ENCODE measurements at regions not wholly inside any gene's neighbourhood (a gene's known extent, or its start where the extent isn't known, plus 50 kb on each side); places are given as distances from the start of the nearest gene placed in this dataset.

DNA sequence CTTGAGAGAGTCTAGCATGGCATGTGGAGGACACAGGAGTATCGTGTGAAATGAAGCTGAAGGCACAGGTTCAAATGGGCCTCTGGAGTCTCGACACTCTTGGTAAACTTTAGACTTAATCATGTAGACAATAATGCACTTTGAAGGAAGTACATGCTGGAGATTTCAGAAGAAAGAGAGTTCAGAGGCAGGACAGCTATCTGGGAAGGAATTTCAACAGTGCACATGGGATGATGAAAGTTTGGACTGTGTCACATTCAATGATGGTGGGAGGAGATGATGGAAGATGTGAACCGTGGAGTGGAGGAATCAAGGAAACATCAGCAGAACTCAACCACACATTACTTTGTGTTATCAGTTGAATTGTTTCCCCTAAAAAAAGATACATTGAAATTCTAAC lies 88.6 kb upstream of the PAPPA start:
- DNase-seq: no peak

DNA sequence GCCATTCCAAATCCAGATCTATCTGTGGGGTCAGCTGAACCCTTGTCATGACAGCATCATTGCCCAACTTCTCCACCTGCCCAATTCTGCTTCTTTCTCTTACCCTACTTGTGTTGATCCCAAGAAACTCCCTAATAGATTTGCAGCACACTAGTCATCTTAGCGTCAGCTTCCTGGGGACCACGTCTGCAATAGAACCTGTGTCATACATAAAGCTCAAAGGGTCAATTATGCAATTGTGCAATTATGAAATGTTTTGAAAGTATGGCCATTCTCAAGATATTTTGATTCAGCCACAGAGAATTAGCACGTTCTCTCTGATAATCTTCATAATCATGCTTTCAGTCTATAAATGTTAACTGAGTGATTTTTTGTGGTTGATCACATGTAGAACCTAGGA lies 87.4 kb upstream of the PAPPA start:
- no peak for DNase-seq

DNA sequence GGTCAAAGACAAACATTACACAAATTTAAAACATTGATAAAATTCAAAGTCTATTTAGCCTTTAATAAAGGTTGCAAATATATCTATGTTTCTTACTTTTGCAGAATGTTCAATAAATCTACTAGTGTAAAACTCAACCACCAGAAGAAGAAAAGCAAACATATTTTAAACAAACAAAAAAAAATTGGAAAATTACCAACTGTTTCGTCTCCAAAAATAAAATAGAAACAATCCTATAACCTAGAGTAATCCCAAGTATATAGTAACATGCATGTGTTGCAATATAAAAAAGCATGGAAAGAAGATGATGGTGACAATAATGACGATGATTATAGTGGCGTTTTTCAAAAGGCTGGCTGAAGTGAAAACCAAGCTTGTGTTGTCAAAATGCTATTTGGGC lies 86.0 kb upstream of the PAPPA start:
- no peak for DNase-seq

DNA sequence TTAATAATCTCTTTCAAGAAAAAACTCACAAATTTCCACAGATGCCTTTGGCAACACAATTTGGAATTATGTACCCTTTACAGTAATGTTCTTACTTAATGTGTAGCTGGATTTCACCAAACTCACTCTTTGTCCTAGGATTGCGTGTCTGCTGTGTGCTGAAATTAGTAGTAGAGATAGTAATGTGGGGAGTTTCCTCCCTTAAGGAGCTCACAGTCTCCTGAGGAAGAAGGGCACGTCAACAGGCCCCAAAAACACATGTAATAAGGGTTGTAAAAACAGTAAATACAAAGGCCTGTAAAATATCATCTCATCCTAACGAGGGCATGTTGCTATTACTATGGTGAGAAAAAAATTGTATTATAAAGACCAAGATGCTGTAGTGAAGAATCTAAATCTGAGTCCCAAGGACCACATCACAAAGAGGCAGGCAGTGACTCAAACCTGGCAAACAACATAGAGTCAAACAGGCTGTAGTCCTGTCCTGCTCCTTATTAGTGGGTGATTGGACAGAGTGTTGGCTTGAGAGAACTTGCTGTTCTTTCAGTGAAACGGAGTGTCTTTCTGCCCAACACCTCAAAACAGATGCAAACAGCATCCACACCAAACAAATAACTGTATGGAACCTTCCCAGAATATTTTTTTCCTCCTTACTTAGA lies 83.2 kb upstream of the PAPPA start:
- DNase-seq: no peak

DNA sequence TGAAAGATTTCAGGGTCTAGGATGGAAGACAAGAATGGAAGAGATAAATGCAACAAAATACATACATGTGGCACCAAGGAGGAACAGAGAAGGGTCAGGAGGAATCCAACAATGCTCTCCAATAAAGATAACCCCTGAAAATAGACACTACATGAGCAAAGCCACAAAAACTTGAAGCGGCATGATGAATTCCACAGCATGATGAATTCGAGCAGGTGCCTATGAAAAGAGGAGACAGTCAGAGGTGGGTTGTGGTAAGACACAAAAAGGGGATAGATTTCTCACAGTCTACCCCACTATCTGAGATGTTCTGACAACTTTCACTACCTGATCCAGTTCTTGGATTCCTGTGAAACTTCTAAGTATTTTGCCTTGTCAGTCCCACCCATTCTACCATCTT lies 81.5 kb upstream of the PAPPA start:
- no peak for DNase-seq

DNA sequence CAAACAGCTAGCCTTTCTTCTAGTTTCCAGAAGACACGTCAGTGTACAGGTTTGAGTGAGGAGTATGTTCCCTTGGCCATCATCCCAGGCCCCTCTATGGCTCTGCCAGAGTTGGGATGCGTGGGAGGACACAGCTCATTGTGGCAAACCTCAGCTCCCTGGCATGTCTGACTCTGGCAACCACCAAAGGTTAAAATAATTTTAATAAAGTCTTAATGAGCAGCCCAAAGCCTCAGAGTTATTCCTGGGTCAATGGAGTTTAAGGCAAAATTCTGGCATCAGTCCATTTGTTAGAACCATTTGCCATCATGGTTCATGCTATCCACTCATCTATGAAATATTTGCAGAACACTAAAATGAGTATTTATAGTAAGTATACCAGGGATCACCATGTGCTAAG lies 79.8 kb upstream of the PAPPA start:
- DNase-seq: no peak

DNA sequence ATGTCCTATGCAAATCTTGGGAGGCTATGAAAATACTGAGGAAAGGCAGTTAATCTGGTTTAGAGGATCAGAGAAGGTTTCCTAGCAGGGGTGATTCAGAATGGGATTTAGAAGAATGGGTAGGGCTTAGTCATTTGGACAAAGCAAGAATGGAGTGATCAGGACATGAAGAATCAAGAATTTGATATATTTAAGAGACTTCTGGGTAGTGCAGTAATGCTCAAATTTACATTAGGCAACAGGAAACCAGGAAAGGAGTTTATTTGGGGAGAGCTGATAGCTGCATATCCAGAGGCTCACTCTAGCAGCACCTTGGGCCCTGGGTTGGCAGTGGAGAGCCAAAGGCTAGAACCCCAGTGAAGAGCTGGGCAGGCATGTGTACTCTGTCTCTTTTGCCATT lies 78.9 kb upstream of the PAPPA start:
- no peak for DNase-seq

DNA sequence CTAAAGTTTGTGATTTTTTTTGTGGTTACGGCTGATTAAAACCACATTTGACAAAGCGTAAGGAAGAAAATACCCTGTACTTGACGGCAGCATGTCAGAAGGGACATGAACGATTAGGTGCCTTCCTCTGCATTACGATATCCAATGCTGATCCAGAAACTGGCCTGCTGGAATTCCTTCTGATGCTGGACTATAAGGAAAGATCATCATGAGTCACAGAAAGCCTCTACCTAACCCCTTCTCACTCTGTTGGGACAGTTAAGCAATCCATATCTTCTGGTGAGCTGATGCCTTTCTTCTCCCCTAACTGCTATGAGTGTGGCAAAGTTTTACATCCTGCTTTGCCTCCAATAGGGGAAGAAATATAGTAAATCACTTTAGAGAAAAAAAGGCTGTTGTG lies 78.4 kb upstream of the PAPPA start:
- no peak for DNase-seq

DNA sequence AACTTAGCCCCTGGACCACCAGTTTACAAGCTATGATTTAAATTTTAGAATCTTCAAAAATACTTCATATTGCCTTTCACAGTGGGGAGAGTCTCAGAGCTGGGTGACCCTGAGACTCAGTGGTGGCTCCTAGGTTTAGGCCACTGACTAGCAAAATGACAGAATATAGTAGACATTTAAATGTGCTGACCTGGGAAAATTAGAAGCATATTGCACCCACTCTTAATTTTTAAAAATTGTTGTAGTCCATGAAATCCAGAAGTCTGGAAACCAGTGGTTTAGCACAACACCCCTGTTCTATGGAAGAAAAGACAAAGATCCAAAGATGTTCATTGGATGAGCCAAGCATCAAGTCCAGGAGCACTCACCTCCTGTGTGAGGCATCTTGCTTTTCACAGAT lies 75.0 kb upstream of the PAPPA start:
- no peak for DNase-seq

DNA sequence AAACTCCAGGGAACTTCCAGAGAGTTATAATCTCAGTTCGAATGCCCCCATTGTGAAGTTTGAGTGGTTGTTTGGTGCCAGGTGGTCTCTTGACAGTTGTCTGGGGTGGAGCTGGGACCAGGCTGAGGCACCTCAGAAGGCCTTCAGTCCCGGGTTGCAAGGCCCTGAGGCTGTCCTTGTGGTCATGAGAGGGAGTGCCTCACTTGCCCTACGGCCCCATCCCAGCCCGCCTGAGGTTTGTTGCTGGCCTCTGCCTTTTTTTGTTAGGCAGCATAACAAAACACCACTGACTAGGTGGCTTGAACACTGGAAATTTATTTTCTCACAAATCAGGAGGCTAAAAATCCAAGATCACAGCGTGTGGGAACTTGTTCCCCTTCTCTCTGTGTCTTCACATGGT lies 73.0 kb upstream of the PAPPA start:
- no peak for DNase-seq

DNA sequence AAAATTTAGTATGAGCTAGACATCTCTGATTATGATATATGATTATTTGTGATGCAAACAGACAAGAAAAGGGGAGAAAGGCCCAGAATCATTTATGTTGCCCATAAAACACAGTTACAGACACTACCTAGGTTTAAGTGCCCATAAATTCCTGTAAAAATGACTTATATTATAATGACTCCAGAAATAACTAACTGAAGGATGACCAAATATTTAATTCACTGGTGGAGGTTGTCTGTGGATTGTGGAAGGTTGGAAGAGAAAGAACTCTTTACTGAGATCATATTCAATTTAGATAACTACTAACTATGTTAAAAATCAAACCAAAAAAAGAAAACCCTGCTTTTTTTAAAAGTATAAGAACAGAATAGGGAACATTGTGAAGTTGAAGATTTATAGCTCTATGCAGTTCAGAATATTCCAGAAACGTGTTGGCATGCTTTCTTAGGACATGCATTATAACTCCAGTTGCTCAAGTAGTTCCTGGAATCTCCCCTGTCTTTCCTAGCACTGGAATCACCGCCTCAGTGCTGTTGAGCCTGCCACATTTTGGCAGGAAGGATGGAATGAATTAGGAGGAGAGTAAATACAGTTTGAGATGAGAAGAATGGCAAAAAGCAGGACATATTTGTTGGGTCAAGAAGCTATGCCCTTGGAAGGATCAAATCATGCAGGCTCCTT lies 72.0 kb upstream of the PAPPA start:
- no peak for DNase-seq

DNA sequence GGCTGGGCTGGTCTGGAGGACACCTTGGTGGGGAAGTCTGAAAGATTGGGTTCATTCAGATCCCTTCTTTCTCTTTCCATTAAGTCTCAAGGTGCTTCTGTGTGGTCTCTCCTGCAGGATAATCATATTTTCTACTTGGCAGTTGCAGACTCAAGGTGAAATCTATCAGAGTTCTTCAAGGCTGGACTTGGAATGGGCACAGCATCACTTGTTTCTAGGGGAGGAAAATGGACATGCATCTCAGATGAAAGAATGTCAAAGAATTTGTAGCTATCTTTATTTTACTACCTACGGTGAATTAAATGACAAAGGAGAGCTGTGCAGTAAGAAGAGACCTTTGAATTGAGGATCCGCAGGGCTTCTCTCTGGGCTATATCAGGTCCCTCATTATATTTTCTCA lies 69.8 kb upstream of the PAPPA start:
- no peak for DNase-seq

DNA sequence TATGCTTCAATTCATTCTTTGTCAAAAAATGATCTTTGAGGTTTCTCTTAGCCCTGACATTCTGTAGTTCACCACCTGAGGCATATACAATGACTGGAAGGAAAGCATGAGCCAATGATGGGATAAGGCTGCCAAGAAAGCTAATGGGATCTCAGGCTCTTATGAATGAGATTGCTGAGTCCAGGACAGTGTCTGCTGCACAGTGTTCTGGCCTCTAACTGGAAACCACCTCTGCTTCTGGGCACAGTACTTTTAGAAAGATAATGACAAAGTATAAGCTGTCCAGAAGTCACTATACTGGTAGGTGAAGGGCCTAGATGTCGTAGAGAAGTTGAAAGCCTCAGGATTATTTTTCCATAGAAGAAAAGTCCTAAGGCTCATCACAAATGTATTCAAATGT lies 69.1 kb upstream of the PAPPA start:
- no peak for DNase-seq

DNA sequence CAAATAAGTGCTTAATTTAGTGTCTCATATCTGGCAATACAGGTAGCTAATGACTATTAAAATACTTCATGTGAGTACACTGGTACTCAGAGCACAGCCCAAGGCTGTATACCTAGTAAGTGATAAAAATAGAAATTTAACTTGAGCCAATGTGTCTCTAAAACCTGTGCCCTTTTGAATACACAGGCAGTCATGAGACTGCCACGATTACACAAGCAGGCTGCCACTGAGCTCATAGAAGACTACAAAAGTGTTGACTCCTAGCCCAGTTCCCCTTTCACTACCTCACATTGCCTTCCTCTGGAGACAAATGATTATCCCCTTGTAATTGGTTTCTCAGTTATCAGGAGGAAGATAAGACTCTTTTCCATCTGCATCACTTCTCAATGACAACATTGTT lies 66.3 kb upstream of the PAPPA start:
- no peak for DNase-seq

DNA sequence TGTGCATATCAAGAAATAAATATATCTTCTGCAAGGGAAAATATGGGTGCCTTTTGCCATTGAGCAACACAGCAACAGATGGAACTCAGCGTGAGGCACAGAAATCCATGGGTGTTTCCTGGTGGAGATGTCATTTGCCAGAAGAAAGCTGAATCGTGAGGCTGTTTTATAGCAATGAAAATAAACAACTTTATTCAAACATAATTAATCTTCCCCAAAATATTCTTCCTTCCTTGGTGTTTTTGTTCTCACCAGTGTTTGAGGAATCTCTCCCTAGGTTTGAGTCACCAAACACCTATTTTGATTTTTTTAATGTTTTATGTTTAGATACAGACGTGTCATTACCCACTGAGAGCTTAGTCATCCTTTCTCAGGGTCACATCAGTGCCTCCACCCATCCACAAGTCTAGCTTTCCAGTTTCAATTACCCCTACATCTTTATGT lies 65.8 kb upstream of the PAPPA start:
- no peak for DNase-seq

DNA sequence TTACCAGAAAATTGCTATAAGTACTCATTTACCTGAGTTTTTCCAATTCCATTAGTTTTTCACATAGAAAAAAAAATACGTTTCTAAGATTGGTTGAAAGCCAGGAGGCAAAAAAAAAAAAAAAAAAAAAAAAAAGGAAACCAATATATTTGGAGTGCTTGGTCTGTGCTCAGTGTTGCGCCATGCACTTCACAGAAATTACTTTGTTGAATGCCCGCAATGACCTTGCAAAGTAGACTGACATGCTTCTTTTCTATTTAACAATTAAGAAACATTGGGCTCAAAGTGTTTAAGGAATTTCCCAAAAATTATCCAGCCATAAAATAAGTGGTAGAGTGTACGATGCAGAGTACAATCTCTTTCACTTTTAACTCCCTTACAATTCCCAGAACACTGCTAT lies 65.2 kb upstream of the PAPPA start:
- DNase-seq: no peak

DNA sequence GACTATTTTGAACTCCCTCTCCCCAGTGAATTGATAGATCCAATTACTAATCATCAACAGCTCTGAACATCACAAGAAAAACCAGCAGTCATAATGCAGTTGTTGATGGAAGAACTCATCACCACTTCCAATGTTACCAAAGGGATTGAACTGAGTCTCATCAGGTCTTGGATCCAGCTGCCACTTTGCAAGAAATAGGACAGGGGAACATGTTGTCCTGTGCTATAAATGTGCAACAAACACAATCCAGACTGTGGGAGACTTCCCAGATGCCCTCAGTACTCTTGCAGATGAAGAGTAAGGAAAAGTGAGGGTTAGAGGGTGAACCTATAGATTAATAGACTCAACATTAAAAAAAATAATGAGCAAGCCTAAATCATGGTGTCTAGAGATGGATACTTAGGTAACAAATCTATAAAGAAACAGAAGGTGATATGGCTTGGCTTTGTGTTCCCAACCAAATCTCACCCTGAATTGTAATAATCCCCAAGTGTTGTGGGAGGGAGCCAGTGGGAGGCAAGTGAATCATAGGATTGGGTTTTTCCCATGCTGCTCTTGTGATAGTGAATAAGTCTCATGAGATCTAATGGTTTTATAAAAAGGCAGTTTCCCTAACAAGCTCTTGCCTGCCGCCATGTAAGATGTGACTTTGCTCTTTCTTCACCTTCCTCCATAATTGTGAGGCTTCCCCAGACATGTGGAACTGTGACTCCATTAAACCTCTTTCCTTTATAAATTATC lies 63.4 kb upstream of the PAPPA start:
- no peak for DNase-seq

DNA sequence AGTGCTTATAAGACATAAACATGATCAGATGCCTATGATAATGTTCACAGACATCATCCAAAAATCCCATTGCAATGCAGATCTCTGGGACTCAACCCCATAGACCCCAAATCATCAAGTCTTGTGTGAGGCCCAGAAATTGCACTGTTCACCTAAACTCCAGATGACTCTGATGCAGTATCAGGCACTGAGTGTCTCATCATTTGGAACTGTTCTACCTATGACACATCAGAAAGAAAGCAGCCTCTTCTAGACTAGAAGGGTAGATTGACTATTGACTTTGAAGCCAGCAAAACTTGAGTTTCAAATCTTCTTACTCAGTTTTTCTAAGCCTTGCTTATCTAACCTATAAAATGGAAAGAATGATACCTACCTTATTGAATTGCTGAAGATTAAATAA lies 58.7 kb upstream of the PAPPA start:
- DNase-seq: no peak

DNA sequence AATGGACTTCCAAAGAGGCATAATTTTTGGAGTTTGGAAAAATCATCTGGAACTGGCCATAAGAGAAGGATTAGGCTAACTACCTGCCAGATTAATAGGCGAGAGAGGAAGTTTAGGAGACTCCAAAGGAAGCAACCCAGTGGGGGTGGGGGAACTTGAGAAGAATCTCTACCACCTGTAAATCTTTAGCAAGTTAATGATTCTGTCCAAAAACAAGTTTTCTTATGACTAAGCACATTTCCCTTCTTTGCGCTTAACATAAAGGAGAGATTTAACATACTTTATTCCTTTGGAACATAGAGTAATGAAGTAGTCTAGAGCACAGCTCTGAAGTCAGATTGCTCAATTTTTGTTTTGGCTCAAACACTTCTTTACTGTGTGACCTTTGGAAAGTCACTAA lies 58.2 kb upstream of the PAPPA start:
- DNase-seq: no peak

DNA sequence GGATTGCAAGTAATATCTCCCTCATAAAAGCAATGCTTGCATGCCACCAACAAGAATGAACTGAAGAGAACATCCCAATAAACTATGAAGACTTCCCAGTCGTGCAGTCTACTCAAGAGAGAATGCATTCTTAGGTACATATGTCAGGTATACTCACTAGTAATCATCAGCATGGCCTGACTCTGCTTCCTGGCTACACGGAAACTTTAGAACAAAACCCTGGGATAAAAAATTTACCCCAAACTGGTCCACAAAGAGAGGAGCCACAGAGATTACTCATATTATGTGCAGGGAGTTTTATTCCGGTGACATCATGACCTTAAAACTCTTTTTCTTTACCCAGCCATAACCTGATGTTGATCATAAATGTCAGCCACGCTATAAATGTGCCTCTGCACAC lies 57.5 kb upstream of the PAPPA start:
- DNase-seq: no peak

DNA sequence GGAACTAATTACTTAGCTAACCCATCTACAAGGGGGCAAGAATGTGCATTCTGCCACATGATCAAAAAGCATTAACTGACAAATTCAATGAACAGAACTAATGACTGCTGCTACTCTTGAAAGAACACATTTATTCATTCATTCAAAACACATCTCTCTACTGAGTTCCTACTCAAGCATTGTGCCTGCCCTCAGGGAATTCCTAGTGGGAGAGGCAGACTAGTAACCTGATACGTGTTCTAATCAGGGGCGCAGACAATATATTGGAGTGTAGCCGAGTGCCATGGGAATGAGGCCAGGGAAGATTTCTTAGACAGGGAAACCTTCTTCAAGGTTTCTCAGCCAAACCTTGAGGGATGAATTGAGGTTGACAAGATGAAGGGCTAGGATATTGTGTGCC lies 56.7 kb upstream of the PAPPA start:
- no peak for DNase-seq

DNA sequence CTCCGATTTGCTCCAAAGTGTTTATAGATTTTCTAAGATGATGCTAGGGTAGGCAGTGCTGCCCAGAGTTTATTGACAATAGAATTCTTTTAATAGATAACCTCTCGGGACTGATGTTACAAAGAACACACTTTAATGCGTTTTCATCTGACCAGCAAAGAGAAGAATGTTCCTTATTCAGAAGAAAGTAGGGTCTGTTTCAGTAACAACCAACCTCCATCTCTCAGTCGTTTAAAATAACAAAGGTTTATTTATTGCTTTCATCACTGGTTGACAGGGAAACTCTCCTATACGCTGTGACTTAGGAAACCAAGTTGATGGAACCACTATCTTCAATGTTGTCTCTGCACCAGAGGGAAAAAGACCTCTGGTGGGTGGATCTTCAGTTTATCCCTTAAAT lies 55.1 kb upstream of the PAPPA start:
- DNase-seq: no peak

DNA sequence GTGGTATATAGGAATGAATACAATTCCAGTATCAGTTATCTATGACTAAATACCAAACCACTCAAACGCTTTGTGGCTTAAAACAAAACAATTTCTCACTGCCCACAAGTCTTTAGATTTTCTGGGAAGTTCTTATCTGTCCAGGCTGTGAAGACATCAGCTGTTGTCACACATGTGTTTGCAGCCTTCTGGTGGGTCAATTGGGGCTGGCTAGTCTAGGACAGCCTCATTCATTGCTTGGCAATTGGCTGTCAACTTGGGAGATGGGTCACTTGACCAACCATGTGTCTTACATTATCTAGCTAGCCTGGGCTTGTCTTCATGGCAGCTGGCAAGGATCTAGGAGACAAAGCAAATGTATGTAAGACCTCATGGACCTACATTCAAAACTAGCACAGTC lies 53.8 kb upstream of the PAPPA start:
- DNase-seq: no peak

DNA sequence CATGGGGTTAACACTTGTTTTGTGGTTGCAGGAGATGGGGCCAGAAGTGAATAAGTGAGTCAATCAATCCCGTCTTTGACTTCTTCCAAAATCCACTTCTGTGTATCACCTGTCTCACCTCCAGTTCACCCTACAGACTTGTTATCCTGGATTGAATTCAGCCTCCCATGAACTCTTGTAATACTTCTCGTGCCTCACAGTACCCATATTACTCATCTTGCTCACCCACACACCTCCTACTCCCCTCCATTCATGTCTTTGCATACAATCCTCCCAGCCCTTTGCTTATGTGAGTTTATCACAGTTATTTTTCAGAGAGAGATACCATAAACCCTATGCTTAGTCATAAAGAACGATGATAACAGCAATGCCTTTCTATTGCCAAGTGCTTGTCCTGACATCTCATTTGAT lies 52.9 kb upstream of the PAPPA start:
- DNase-seq: no peak
